ENCODE measurements at regions not wholly inside any gene's neighbourhood (a gene's known extent, or its start where the extent isn't known, plus 50 kb on each side); places are given as distances from the start of the nearest gene placed in this dataset.

DNA sequence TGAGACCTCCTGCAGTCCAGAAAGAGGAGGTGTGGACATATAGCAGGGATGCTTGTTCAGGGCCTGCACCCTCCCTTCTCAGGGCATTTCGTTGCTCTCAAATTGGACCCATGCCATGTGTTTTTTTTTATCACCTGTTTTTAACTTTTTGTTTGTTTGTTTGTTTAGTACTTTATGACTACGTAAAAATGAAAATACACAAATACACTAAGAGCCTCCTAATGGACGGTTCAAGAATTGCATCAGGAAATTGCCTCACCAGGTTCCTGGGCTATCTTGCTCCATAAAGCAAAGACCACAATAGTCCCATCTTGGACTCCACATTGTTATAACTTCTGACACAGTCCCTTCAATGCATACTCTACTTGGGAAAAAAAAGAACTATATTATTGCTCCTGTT, 1685.9 kb upstream of the TENM3 start:
- no peak for DNase-seq (ENCODE audit: low read depth)
- TF ChIP-seq, protein P1, sequence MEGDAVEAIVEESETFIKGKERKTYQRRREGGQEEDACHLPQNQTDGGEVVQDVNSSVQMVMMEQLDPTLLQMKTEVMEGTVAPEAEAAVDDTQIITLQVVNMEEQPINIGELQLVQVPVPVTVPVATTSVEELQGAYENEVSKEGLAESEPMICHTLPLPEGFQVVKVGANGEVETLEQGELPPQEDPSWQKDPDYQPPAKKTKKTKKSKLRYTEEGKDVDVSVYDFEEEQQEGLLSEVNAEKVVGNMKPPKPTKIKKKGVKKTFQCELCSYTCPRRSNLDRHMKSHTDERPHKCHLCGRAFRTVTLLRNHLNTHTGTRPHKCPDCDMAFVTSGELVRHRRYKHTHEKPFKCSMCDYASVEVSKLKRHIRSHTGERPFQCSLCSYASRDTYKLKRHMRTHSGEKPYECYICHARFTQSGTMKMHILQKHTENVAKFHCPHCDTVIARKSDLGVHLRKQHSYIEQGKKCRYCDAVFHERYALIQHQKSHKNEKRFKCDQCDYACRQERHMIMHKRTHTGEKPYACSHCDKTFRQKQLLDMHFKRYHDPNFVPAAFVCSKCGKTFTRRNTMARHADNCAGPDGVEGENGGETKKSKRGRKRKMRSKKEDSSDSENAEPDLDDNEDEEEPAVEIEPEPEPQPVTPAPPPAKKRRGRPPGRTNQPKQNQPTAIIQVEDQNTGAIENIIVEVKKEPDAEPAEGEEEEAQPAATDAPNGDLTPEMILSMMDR (IDR thresholded peaks at IDR 0.05; ENCODE audit: insufficient read depth, low read length): no peak
- H3K4me3 ChIP-seq (ENCODE audit: low read depth, low read length): no peak overlapping the region

DNA sequence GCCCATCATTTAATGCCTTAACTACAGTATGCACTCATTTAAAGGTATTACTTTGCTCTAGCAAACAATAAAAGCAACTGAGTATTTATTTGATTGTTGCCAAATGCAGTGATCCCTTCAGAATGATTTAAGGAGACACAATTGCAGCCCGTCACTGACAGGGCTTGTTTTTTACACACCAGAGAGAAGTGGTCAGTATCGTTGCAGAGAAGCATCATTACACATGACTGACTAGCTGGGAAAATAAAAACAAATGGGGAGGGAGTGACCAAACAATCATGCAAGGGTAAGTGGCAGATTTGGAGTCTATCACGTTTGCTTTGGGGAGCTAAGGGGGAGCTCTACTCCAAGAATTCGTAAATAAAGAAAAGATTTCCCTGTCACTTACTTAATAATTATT, 1685.3 kb upstream of the TENM3 start:
- TF ChIP-seq, protein P1 (IDR thresholded peaks at IDR 0.05; ENCODE audit: insufficient read depth, low read length): no peak
- DNase-seq (ENCODE audit: low read depth): no peak
- H3K4me3 ChIP-seq (ENCODE audit: low read depth, low read length): no peak overlapping the region

DNA sequence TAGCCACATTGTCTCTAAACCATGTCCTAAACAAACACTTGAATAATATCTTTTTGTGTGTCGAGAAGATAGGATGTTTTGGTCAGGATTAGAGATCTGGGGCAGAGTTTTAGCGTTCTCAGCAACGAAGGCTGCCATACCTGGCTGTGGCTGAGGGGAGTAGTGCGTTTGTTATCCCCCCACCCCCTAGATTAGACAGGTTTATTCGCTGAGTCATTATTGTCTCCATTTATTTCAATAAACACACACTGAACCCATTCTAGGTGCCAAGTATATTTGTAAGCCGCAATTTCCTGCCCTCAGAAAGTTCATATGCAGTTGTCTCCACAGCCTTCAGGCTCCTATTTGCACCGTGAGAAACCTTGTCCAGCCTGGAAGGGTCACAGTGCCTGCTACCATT, 1684.8 kb upstream of the TENM3 start:
- no peak overlapping the region for H3K4me3 ChIP-seq (ENCODE audit: low read depth, low read length)
- TF ChIP-seq, protein P1 (IDR thresholded peaks at IDR 0.05; ENCODE audit: insufficient read depth, low read length): no peak
- DNase-seq (ENCODE audit: low read depth): no peak

DNA sequence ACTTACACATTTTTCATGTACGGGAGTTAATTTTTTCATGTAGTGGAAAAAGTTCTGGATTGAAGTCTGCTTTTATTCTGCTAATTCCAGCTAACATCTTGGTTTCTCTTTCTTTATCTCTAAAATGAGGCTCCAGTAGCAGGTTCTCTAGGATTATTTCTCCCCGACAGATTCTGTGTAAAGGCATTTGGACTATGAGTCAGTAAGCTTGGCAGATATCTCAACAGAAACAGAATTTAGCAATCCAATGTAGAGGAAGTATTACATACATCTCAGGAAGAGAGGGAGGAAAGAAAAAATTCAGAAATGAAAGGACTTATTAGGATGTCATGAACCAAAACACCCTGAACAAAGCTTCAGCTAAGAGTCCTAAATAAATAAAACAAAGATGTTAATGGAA, 1682.3 kb upstream of the TENM3 start:
- DNase-seq (ENCODE audit: low read depth): no peak
- TF ChIP-seq, protein P1 (IDR thresholded peaks at IDR 0.05; ENCODE audit: insufficient read depth, low read length): no peak
- H3K4me3 ChIP-seq (ENCODE audit: low read depth, low read length): no peak overlapping the region

DNA sequence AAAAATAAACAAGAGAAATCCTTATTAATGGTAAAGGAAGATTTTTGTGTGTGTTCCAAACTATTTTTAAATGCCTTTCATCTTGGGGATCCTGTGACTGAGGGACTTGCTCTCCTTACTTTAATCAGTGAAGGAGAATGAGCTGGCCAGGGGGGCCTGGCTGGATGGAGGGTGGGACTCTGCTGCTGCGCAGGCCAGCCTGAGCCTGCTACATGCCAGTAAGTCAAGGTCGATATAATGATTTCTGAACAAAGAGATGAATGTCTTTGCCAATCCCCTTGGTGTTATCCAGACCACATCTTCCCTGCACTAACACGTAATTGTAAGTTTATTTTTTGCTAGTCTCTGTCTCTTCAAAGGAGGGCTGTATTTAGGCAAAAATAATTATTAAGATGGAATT, 1679.2 kb upstream of the TENM3 start:
- DNase-seq (ENCODE audit: low read depth): no peak
- H3K4me3 ChIP-seq (ENCODE audit: low read depth, low read length): no peak overlapping the region
- TF ChIP-seq, protein P1 (IDR thresholded peaks at IDR 0.05; ENCODE audit: insufficient read depth, low read length): no peak

DNA sequence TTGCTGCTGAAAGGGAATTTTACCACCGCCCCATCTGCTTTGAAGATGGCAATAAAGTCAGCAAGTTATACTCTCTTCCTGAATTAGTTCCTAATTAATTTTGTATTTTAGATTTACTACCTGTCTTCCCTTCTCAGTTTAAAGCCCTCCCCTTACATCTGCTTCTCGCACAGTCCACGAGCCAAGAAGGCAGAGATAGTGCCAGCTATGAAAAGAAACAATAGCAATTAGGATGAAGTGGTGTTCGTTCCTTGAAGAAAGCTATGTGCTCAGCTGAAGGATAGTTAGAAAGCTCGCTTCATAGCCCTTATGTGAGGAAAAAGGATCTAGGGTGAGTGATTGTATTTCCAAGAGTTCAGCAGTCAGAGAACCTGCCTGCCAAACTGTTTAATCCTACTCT, 1678.8 kb upstream of the TENM3 start:
- DNase-seq (ENCODE audit: low read depth): no peak
- no peak overlapping the region for H3K4me3 ChIP-seq (ENCODE audit: low read depth, low read length)
- TF ChIP-seq, protein P1 (IDR thresholded peaks at IDR 0.05; ENCODE audit: insufficient read depth, low read length): no peak

DNA sequence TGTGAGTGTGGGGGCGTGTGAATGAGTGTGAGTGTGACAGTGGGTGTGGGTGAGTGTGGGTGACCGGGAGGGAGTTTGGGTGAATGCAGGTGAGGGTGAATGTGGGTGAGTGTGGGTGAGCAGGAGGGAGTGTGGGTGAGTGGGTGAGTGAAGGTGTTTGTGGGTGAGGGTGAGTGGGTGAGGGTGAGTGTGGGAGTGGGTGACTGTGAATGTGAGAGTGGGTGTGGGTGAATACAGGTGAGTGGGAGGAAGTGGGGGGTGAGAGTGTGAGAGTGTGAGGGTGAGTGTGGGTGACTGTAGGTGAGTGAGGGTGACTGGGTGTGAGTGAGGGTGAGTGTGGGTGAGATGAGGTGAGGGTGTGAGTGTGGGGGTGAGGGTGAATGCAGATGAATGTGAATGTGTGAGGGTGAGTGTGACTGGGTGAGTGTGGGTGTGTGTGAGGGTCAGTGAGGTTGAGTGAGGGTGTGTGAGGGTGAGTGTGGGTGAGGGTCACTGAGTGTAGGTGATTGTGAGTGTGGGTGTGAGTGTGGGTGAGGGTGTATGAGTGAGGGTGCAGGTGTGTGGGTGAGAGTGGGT, 1677.3 kb upstream of the TENM3 start:
- DNase-seq (ENCODE audit: low read depth): no peak
- TF ChIP-seq, protein P1 (IDR thresholded peaks at IDR 0.05; ENCODE audit: insufficient read depth, low read length): no peak
- no peak overlapping the region for H3K4me3 ChIP-seq (ENCODE audit: low read depth, low read length)
